Parathyroid adenoma (tissue), 2 donors: ENCODE measurements at regions not wholly inside any gene's neighbourhood (a gene's known extent, or its start where the extent isn't known, plus 50 kb on each side); places are given as distances from the start of the nearest gene placed in this dataset.
"Not testable (repeated sequence)": the region's sequence is repeated elsewhere in the genome, so short reads cannot be mapped to it uniquely, and the experiment has no call there.

Experiments used
- H2AFZ ChIP-seq: fragments of 300-600 bp; sonication (generic); one replicate; pipeline ENCODE4 v1.7.0; 2017; ENCODE audit warnings: antibody characterized with exemption, mild to moderate bottlenecking
- H3K27ac ChIP-seq: fragments of 300-600 bp; sonication (generic); one replicate; pipeline ENCODE4 v1.7.0; 2017
- H3K27me3 ChIP-seq: fragments of 300-600 bp; sonication (generic); one replicate; pipeline ENCODE4 v1.7.0; 2017; ENCODE audit warnings: low read length; ENCODE audit not compliant: control insufficient read depth, insufficient read depth
- H3K36me3 ChIP-seq: fragments of 300-600 bp; sonication (generic); one replicate; pipeline ENCODE4 v1.7.0; 2017; ENCODE audit warnings: low read length; ENCODE audit not compliant: control insufficient read depth, insufficient read depth
- H3K4me1 ChIP-seq: fragments of 300-600 bp; sonication (generic); one replicate; pipeline ENCODE4 v1.7.0; 2017; ENCODE audit warnings: control low read depth
- H3K4me2 ChIP-seq: fragments of 300-600 bp; sonication (generic); one replicate; pipeline ENCODE4 v1.7.0; 2017; ENCODE audit warnings: low read length
- H3K4me3 ChIP-seq: fragments of 300-600 bp; sonication (generic); one replicate; pipeline ENCODE4 v1.7.0; 2017; ENCODE audit warnings: low read depth, low read length
- H3K79me2 ChIP-seq: fragments of 300-600 bp; sonication (generic); one replicate; pipeline ENCODE4 v1.7.0; 2017; ENCODE audit warnings: control low read depth
- H3K9ac ChIP-seq: fragments of 300-600 bp; sonication (generic); one replicate; pipeline ENCODE4 v1.7.0; 2017; ENCODE audit warnings: mild to moderate bottlenecking
- H3K9me3 ChIP-seq: fragments of 300-600 bp; sonication (generic); one replicate; pipeline ENCODE4 v1.7.0; 2017; ENCODE audit warnings: low read length; ENCODE audit not compliant: control insufficient read depth
- CTCF ChIP-seq: fragments of 300-600 bp; sonication (generic); IDR thresholded peaks from one replicate; pipeline ENCODE4 v1.7.0; 2017; ENCODE audit warnings: antibody characterized with exemption, mild to moderate bottlenecking
- donor health status: primary hyperparathyroidism.

- not testable (repeated sequence) for H3K4me1 ChIP-seq, H3K9me3 ChIP-seq, H3K4me3 ChIP-seq, H3K36me3 ChIP-seq, H3K4me2 ChIP-seq, H3K27ac ChIP-seq, H2AFZ ChIP-seq, H3K79me2 ChIP-seq, H3K27me3 ChIP-seq, H3K9ac ChIP-seq
These were observed 311.2 kb upstream of the SOX4 start for GRCh38 chr6:21282360-21282759.

GRCh38 chr6:21284166-21284565 lies 309.4 kb upstream of the SOX4 start:
- H3K27me3 ChIP-seq = no peaks in the 10 kb centered on the region
- no peak overlapping the region for H3K4me3 ChIP-seq
- H3K9ac ChIP-seq = no peak overlapping the region
- TF ChIP-seq CTCF = no peak
- no peak overlapping the region for H3K4me2 ChIP-seq
- no peak overlapping the region for H2AFZ ChIP-seq
- H3K79me2 ChIP-seq = no peaks in the 10 kb centered on the region
- no peaks in the 10 kb centered on the region for H3K4me1 ChIP-seq
- H3K36me3 ChIP-seq = no peaks in the 10 kb centered on the region
- no peak overlapping the region for H3K27ac ChIP-seq
- H3K9me3 ChIP-seq = no peaks in the 10 kb centered on the region

GRCh38 chr6:21284706-21285105 lies 308.8 kb upstream of the SOX4 start:
- Histone ChIP-seq H3K4me2 (no peak overlapping the region), H3K9ac (no peak overlapping the region), H3K4me1 (no peaks in the 10 kb centered on the region), H3K27me3 (no peaks in the 10 kb centered on the region), H3K79me2 (no peaks in the 10 kb centered on the region), H3K4me3 (no peak overlapping the region), H3K9me3 (no peaks in the 10 kb centered on the region), H3K27ac (no peak overlapping the region), H3K36me3 (no peaks in the 10 kb centered on the region), H2AFZ (no peak overlapping the region)
- TF ChIP-seq CTCF = no peak

GRCh38 chr6:21294144-21294543 lies 299.4 kb upstream of the SOX4 start:
- Histone ChIP-seq H3K9me3 (no peaks in the 10 kb centered on the region), H3K9ac (no peak overlapping the region), H3K4me2 (no peak overlapping the region)

GRCh38 chr6:21295506-21296240 lies 297.9 kb upstream of the SOX4 start:
- no peak for TF ChIP-seq CTCF
- H3K9me3 ChIP-seq = no peaks in the 10 kb centered on the region

More at GRCh38 chr6:21294144-21294543, 299.4 kb upstream of the SOX4 start:
- Histone ChIP-seq H3K27ac (no peak overlapping the region), H3K27me3 (no peaks in the 10 kb centered on the region), H3K36me3 (no peaks in the 10 kb centered on the region), H3K79me2 (no peaks in the 10 kb centered on the region), H2AFZ (no peak overlapping the region), H3K4me1 (no peaks in the 10 kb centered on the region), H3K4me3 (no peak overlapping the region)
- TF ChIP-seq CTCF = no peak

More at GRCh38 chr6:21295506-21296240, 297.9 kb upstream of the SOX4 start:
- no peak overlapping the region for H2AFZ ChIP-seq
- no peaks in the 10 kb centered on the region for H3K4me1 ChIP-seq
- no peaks in the 10 kb centered on the region for H3K36me3 ChIP-seq
- no peak overlapping the region for H3K27ac ChIP-seq
- no peaks in the 10 kb centered on the region for H3K27me3 ChIP-seq
- no peak overlapping the region for H3K4me3 ChIP-seq
- no peak overlapping the region for H3K9ac ChIP-seq
- H3K79me2 ChIP-seq = no peaks in the 10 kb centered on the region
- no peak overlapping the region for H3K4me2 ChIP-seq
